Central memory CD8-positive, alpha-beta T cell (primary cell): ENCODE measurements at regions not wholly inside any gene's neighbourhood (a gene's known extent, or its start where the extent isn't known, plus 50 kb on each side); places are given as distances from the start of the nearest gene placed in this dataset.
"Not testable (repeated sequence)": the region's sequence is repeated elsewhere in the genome, so short reads cannot be mapped to it uniquely, and the experiment has no call there.

ENCODE experiments used
- ATAC-seq: fragments of 150-1000 bp; cut with Tn5 transposase; replicated peaks from 2 replicates; pipeline ENCODE4 v1.10.0; 2022; ENCODE audit warnings: mild to moderate bottlenecking, moderate FRiP score, moderate number of reproducible peaks; ENCODE audit not compliant: poor library complexity, severe bottlenecking; ENCODE audit errors: extremely low read depth
- DNase-seq, 2 donors: peaks; one replicate each; pipeline ENCODE4 v3.0.0; 2021; ENCODE audit warnings: low spot score in 2 of 2
- H3K27ac Mint-ChIP-seq: one replicate; pipeline ENCODE4 v1.8.0; 2022; ENCODE audit warnings: low read depth, mild to moderate bottlenecking, moderate library complexity, mixed read lengths
- H3K27me3 Mint-ChIP-seq: one replicate; pipeline ENCODE4 v1.8.0; 2022; ENCODE audit warnings: mixed read lengths
- H3K36me3 Mint-ChIP-seq: one replicate; pipeline ENCODE4 v1.8.0; 2022; ENCODE audit warnings: mild to moderate bottlenecking, moderate library complexity, mixed read lengths; ENCODE audit not compliant: insufficient read depth
- H3K4me1 Mint-ChIP-seq: one replicate; pipeline ENCODE4 v1.8.0; 2022; ENCODE audit warnings: mixed read lengths
- H3K4me3 Mint-ChIP-seq: one replicate; pipeline ENCODE4 v1.8.0; 2022; ENCODE audit warnings: mild to moderate bottlenecking, moderate library complexity, mixed read lengths
- H3K9me3 Mint-ChIP-seq: one replicate; pipeline ENCODE4 v1.8.0; 2022; ENCODE audit warnings: mixed read lengths

DNA sequence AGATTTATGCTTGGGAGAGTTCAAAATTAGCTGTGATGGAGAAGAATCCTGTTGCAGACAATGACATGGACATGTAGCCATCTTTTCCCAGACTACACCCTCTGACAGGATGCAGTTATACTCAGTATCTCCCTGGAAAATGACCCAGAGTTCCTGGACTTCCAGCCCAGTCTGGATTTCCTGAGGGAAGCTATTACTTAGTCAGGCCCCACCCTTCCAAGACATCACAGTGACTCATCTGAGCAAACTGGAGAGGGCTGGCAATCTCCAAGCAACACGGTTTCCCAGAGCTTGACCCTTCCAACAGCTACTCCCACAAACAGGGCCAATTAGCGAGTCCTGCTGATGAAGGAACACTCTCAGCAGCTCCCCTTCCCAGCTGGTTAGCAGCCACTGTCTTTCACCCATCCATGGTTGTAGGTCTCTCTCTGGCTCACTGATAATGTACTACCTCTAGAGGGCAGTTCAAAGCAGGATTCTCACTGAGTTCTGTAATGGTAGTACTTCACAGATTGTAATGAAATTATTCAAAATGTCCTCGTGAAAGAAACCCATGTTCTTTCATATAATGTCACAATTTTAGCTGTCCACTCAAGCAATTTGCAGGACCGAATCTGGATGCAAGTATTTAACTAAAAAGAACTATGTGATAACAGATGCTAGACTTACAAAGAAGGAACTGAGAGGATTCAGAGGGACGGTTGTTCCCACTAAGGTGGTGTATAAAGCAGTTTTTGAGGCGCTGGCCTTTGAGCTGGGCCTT is 110.2 kb downstream of the MDH1 start:
- H3K27ac Mint-ChIP-seq: no peak overlapping the region
- H3K4me3 Mint-ChIP-seq: no peak overlapping the region
- no peaks in the 10 kb centered on the region for H3K4me1 Mint-ChIP-seq
- H3K27me3 Mint-ChIP-seq: no peaks in the 10 kb centered on the region
- ATAC-seq (no peak), DNase-seq (no peak)
- H3K36me3 Mint-ChIP-seq: no peaks in the 10 kb centered on the region
- no peaks in the 10 kb centered on the region for H3K9me3 Mint-ChIP-seq

DNA sequence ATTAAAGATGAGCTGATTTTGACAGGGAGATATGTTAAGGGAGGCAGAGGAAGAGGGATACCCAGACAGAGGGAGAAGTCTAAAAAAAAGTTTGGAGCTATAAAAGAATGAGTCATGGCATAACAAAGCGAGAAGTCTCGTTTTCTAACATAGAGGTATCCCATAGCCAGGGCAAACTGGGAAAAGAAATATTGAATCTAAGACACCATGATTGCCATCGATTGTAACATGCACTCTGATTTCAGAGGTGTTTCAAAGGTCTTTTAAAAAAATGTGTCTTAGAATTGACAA is 110.7 kb downstream of the MDH1 start:
- Mint-ChIP-seq H3K36me3 (no peaks in the 10 kb centered on the region), H3K27me3 (peaks cover under 1% of the 10 kb centered on the region), H3K27ac (no peak overlapping the region), H3K9me3 (no peaks in the 10 kb centered on the region), H3K4me3 (no peak overlapping the region), H3K4me1 (no peaks in the 10 kb centered on the region)
- ATAC-seq (no peak), DNase-seq (no peak)

DNA sequence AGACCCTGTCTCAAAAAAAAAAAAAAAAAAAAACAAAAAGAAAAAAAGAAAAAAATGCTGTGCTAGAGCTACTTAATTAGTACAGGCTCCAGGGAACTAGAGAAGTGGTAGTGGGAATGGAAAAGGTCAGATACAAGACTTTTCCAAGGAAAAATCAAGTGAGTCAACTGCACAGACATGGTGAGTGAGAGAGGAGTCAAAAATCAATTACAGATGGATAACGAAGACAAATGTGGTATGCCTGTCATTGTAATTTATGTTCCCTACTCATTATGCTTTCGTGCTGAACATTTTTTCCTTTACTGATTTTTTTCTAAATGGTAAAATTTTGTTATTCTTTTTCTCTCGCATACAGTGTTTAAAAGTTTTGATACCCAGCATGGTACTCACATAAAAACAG is 111.5 kb downstream of the MDH1 start:
- Mint-ChIP-seq H3K9me3 (no peaks in the 10 kb centered on the region), H3K4me1 (no peaks in the 10 kb centered on the region), H3K36me3 (no peaks in the 10 kb centered on the region), H3K27ac (no peak overlapping the region), H3K27me3 (peaks cover 8% of the 10 kb centered on the region), H3K4me3 (no peak overlapping the region)
- DNase-seq (no peak), ATAC-seq (no peak)

DNA sequence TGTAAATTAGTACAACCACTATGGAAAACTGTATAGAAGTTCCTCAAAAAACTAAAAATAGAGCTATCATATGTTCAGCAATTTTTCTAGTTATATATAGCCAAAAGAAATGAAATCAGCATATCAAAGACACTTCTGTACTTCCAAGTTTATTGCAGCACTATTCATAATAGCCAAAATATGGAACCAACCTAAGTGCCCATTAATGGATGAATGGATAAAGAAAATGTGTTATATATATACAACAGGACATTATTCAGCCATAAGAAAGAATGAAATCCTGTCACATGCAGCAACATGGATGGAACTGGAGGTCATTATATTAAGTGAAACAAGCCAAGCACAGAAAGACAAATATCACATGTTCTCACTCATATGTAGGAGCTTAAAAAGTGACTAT is 112.6 kb downstream of the MDH1 start:
- Mint-ChIP-seq H3K27me3 (peaks cover 20% of the 10 kb centered on the region), H3K27ac (no peak overlapping the region), H3K9me3 (no peaks in the 10 kb centered on the region), H3K36me3 (no peaks in the 10 kb centered on the region), H3K4me1 (no peaks in the 10 kb centered on the region), H3K4me3 (no peak overlapping the region)
- ATAC-seq (no peak), DNase-seq (no peak)

DNA sequence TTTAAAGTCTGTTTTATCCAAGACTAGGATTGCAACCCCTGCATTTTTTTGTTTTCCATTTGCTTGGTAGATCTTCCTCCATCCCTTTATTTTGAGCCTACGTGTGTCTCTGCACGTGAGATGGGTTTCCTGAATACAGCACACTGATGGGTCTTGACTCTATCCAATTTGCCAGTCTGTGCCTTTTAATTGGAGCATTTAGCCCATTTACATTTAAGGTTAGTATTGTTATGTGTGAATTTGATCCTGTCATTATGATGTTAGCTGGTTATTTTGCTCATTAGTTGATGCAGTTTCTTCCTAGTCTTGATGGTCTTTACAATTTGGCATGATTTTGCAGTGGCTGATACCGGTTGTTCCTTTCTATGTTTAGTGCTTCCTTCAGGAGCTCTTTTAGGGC is 117.3 kb downstream of the MDH1 start:
- not testable (repeated sequence) for H3K4me1 Mint-ChIP-seq, H3K4me3 Mint-ChIP-seq, H3K9me3 Mint-ChIP-seq, DNase-seq, ATAC-seq, H3K27ac Mint-ChIP-seq, H3K36me3 Mint-ChIP-seq
- H3K27me3 Mint-ChIP-seq: peaks cover 40% of the 10 kb centered on the region

DNA sequence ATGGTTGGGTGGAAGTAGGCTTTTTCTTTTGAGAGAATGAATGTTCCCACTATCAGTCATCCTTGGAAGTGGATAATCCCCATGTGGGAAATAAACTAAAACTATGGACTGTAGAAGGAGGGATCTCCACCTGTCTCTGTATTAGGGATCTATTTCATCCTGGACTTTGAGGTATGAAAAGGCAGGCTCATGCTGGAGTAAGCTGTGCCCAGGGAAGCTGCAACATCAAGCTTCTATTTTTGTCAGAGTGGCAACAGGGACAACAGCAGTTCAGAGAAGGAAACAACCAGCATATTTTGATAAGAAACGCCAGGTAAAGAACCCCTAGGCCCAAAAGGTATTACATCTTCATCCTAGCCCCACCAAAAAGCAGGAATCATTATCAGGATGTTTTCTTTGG is 122.0 kb downstream of the MDH1 start:
- DNase-seq (no peak), ATAC-seq (no peak)
- Mint-ChIP-seq H3K9me3 (no peaks in the 10 kb centered on the region), H3K4me3 (no peak overlapping the region), H3K36me3 (no peaks in the 10 kb centered on the region), H3K27ac (no peak overlapping the region), H3K4me1 (no peaks in the 10 kb centered on the region), H3K27me3 (peaks cover 34% of the 10 kb centered on the region)

DNA sequence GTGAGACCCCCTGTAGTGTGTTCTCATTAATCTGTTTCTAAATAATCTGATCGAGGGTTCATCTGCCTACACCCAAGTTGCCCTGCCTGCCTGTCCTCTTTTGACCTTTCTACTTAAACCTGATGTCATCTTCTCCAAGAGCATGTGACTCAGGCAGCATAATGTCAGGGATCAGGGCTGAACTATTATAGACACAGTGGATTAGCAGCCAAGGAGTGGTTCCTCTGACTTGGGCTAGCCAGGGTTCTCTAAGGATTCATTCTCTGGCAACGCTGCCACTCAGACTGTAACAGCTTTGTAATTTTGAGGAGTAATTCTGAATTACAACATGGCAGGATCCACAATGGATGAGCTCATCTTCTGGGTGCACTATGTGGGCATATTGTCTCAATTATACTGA is 124.0 kb downstream of the MDH1 start:
- H3K4me3 Mint-ChIP-seq: no peak overlapping the region
- ATAC-seq (no peak), DNase-seq (no peak)
- H3K36me3 Mint-ChIP-seq: no peaks in the 10 kb centered on the region
- no peaks in the 10 kb centered on the region for H3K4me1 Mint-ChIP-seq
- H3K27ac Mint-ChIP-seq: no peak overlapping the region
- peaks cover 17% of the 10 kb centered on the region for H3K27me3 Mint-ChIP-seq
- no peaks in the 10 kb centered on the region for H3K9me3 Mint-ChIP-seq

DNA sequence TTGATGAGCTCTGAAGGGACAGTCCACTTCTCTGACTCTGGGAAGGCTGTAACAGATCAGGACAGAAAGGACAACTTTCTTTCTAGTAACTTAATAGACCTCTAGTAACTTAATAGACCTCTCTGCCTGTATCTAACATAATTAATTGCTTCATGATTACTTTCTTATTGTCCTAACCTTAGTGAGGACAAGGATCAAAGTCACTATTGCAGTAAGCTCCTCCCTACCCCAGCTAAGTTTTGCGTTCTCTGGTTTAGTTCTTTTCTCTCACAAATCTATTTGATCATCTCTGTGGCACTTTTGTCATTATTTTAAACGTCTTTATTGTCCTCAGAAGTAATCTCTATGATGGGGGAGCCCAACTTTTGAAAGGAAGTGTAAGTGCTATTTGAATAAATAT is 125.5 kb upstream of the UGP2 start:
- no peaks in the 10 kb centered on the region for H3K36me3 Mint-ChIP-seq

DNA sequence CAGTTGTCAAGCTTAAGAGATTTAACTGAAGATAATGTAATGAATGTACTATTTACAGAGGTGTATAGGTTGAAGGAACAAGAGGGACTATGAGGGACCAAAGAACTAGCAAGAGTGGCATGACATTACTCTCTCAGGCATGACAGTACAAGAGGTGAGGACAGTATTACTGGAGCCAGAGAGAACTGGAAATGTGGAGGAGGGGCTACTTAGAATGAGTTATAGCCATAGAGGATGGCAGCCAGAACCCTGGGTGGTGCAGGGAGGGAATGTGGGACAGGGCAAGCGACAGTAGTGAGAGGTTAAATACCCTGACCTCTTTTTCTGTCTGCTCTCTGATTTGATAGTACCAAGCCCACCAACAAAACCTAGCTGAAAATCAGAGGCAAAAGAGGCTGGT is 122.6 kb upstream of the UGP2 start:
- Mint-ChIP-seq H3K4me3 (no peak overlapping the region), H3K27ac (no peak overlapping the region), H3K4me1 (no peaks in the 10 kb centered on the region), H3K27me3 (peaks cover 13% of the 10 kb centered on the region), H3K9me3 (no peaks in the 10 kb centered on the region), H3K36me3 (no peaks in the 10 kb centered on the region)
- ATAC-seq (no peak), DNase-seq (no peak)

More for the DNA sequence above, 125.5 kb upstream of the UGP2 start:
- Mint-ChIP-seq H3K4me3 (no peak overlapping the region), H3K4me1 (no peaks in the 10 kb centered on the region), H3K27ac (no peak overlapping the region), H3K9me3 (no peaks in the 10 kb centered on the region), H3K27me3 (peaks cover 20% of the 10 kb centered on the region)
- ATAC-seq: no peak
- no peak for DNase-seq

DNA sequence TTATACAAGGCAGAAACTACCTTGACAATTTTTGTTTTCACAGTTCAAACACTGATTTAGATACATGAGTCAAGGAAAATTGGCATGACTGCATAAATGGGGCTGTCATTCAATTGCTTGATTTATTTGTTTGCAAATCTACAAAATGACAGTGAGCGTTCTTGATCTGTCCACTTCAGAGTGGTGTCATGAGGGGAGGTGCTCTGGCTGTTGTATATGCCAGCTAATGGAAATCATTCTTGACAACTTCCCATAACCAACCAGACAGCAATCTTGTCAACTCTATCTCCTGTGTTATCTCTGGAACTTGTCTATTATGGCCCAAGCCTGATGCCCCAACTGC is 120.6 kb upstream of the UGP2 start:
- Mint-ChIP-seq H3K36me3 (no peaks in the 10 kb centered on the region), H3K27me3 (peaks cover 22% of the 10 kb centered on the region), H3K4me3 (no peak overlapping the region), H3K27ac (no peak overlapping the region), H3K9me3 (no peaks in the 10 kb centered on the region), H3K4me1 (no peaks in the 10 kb centered on the region)
- no peak for ATAC-seq
- DNase-seq: no peak

DNA sequence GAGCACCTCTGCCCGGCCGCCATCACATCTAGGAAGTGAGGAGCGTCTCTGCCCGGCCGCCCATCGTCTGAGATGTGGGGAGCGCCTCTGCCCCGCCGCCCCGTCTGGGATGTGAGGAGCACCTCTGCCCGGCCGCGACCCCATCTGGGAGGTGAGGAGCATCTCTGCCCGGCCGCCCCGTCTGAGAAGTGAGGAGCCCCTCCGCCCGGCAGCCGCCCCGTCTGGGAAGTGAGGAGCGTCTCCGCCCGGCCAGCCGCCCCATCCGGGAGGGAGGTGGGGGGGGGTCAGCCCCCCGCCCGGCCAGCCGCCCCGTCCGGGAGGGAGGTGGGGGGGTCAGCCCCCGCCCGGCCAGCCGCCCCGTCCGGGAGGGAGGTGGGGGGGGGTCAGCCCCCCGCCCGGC is 119.4 kb upstream of the UGP2 start:
- H3K4me1 Mint-ChIP-seq, ATAC-seq, H3K9me3 Mint-ChIP-seq, H3K36me3 Mint-ChIP-seq, H3K4me3 Mint-ChIP-seq, H3K27ac Mint-ChIP-seq, DNase-seq: not testable (repeated sequence)
- H3K27me3 Mint-ChIP-seq: peaks cover 31% of the 10 kb centered on the region

DNA sequence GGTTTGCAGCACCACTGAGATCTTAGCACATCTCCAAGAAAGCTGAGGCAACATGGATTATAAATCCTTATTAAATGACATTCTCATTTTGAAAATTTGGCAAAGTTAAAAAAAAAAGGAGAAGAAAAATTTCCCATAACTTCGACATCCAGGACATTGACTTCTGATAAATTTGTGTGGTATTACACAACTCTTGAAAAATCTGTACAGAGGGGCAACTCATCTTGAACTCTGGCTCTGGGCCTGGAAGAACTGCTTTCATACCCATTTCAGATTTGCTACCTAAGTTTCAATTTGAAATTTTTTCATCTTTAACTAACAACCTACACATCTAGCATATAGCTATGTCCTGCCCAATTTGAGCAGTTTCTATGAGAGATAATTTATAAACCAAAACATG is 118.0 kb upstream of the UGP2 start:
- Mint-ChIP-seq H3K4me1 (no peaks in the 10 kb centered on the region), H3K27me3 (peaks cover 35% of the 10 kb centered on the region), H3K4me3 (no peak overlapping the region), H3K36me3 (no peaks in the 10 kb centered on the region), H3K9me3 (no peaks in the 10 kb centered on the region), H3K27ac (no peak overlapping the region)
- no peak for DNase-seq
- ATAC-seq: no peak

DNA sequence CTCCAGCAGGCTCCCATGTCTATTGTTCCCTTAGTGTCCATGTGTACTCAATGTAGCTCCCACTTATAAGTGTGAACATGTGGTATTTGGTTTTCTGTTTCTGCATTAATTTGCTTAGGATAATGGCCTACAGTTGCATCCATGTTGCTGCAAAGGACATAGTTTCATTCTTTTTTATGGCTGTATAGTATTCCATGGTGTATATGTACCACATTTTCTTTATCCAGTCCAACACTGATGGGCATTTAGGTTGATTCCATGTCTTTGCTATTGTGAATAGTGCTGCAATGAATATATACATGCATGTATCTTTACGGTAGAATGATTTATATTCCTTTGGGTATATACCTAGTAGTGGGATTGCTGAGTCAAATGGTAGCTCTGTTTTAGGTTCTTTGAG is 116.5 kb upstream of the UGP2 start:
- DNase-seq, ATAC-seq, H3K27ac Mint-ChIP-seq, H3K36me3 Mint-ChIP-seq, H3K4me3 Mint-ChIP-seq, H3K9me3 Mint-ChIP-seq, H3K4me1 Mint-ChIP-seq: not testable (repeated sequence)
- peaks cover 37% of the 10 kb centered on the region for H3K27me3 Mint-ChIP-seq

DNA sequence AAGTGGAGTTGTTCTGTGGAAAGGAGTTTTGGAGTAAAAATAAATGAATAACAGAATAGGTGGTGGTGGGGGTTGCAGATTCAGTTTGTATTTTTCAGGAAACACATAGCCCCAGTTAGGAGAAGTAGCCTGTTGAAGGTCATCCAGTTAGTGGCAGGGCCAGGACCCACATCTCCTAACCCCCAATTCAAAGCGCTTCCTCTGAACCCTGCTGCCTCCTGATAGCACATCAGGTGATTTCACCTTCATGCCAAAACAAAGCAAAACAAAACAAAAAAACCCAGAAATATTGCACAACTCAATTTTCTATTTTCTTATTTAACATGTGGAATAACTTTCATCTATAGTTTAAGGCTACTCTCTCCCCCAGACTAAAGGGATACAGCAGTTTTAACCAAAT is 112.3 kb upstream of the UGP2 start:
- peaks cover 59% of the 10 kb centered on the region for H3K27me3 Mint-ChIP-seq
- no peaks in the 10 kb centered on the region for H3K9me3 Mint-ChIP-seq
- ATAC-seq: no peak
- H3K4me1 Mint-ChIP-seq: no peaks in the 10 kb centered on the region
- no peak overlapping the region for H3K27ac Mint-ChIP-seq
- no peak overlapping the region for H3K4me3 Mint-ChIP-seq
- no peak for DNase-seq
- no peaks in the 10 kb centered on the region for H3K36me3 Mint-ChIP-seq
